Stimulated activated CD4-positive, alpha-beta T cell treated with anti-CD3 and anti-CD28 coated beads, TNF-alpha, amount 100 ng/mL, for 48 hours (primary cell): ENCODE measurements at regions not wholly inside any gene's neighbourhood (a gene's known extent, or its start where the extent isn't known, plus 50 kb on each side); places are given as distances from the start of the nearest gene placed in this dataset.
A peak's percentile ranks its signal among the peaks of the same experiment; 100 is the strongest.

ENCODE experiments used
- DNase-seq, 3 donors: peaks; one replicate each; pipeline ENCODE4 v3.0.0-alpha.2; 2020; ENCODE audit warnings: low read depth in 3 of 3

GRCh38 chr5:66469684-66470083 is 126.5 kb upstream of the MAST4 start:
- DNase-seq, result no peak

GRCh38 chr5:66472010-66472409 is 124.2 kb upstream of the MAST4 start:
- no peak for DNase-seq

- DNase-seq, result no peak
Measured at GRCh38 chr5:66475731-66476130, 120.5 kb upstream of the MAST4 start.

GRCh38 chr5:66477596-66477995 is 118.6 kb upstream of the MAST4 start:
- no peak for DNase-seq

- DNase-seq, result peak in 1 of 3 donors; percentile 11
Measured at GRCh38 chr5:66494437-66494836, 101.8 kb upstream of the MAST4 start.

GRCh38 chr5:66498791-66499207 is 97.4 kb upstream of the MAST4 start:
- DNase-seq, result no peak

GRCh38 chr5:66503203-66503789 is 92.9 kb upstream of the MAST4 start:
- no peak for DNase-seq

GRCh38 chr5:66507106-66507505 is 89.1 kb upstream of the MAST4 start:
- DNase-seq, result no peak

- DNase-seq, result no peak
Measured at GRCh38 chr5:66511491-66511890, 84.7 kb upstream of the MAST4 start.

GRCh38 chr5:66513130-66513529 is 83.1 kb upstream of the MAST4 start:
- no peak for DNase-seq

GRCh38 chr5:66515209-66515608 is 81.0 kb upstream of the MAST4 start:
- no peak for DNase-seq

- no peak for DNase-seq
Measured at GRCh38 chr5:66516550-66516949, 79.6 kb upstream of the MAST4 start.

- DNase-seq, result no peak
Measured at GRCh38 chr5:66517351-66517750, 78.8 kb upstream of the MAST4 start.

- DNase-seq, result no peak
Measured at GRCh38 chr5:66518052-66518451, 78.1 kb upstream of the MAST4 start.

- no peak for DNase-seq
Measured at GRCh38 chr5:66518753-66519152, 77.4 kb upstream of the MAST4 start.

- DNase-seq, result no peak
Measured at GRCh38 chr5:66519626-66520025, 76.6 kb upstream of the MAST4 start.

GRCh38 chr5:66520854-66521253 is 75.3 kb upstream of the MAST4 start:
- DNase-seq, result no peak

GRCh38 chr5:66527478-66528035 is 68.6 kb upstream of the MAST4 start:
- DNase-seq, result no peak

GRCh38 chr5:66529182-66529581 is 67.0 kb upstream of the MAST4 start:
- DNase-seq, result no peak

GRCh38 chr5:66529704-66530103 is 66.5 kb upstream of the MAST4 start:
- DNase-seq, result no peak

GRCh38 chr5:66538126-66538525 is 58.1 kb upstream of the MAST4 start:
- DNase-seq, result no peak

- no peak for DNase-seq
Measured at GRCh38 chr5:66538531-66538930, 57.7 kb upstream of the MAST4 start.

GRCh38 chr5:66540078-66540477 is 56.1 kb upstream of the MAST4 start:
- no peak for DNase-seq

GRCh38 chr5:66542711-66543110 is 53.5 kb upstream of the MAST4 start:
- no peak for DNase-seq
